Fibroblast of mammary gland (primary cell): ENCODE measurements at regions not wholly inside any gene's neighbourhood (a gene's known extent, or its start where the extent isn't known, plus 50 kb on each side); places are given as distances from the start of the nearest gene placed in this dataset.

Experiments used
- DNase-seq: peaks from one replicate; pipeline ENCODE4 v3.0.0-alpha.2; 2010; ENCODE audit warnings: low read depth
- H3K4me3 ChIP-seq: 2 replicates; pipeline ENCODE4 v1.5.1; 2011; ENCODE audit warnings: low read depth, mild to moderate bottlenecking, low read length, moderate library complexity; ENCODE audit not compliant: control insufficient read depth
- TF ChIP-seq, protein P1 (sequence below): conservative IDR thresholded peaks from 2 replicates; pipeline ENCODE4 v1.5.1; 2011; ENCODE audit warnings: low read depth, low read length, inconsistent platforms; ENCODE audit not compliant: control insufficient read depth, insufficient read depth

DNA sequence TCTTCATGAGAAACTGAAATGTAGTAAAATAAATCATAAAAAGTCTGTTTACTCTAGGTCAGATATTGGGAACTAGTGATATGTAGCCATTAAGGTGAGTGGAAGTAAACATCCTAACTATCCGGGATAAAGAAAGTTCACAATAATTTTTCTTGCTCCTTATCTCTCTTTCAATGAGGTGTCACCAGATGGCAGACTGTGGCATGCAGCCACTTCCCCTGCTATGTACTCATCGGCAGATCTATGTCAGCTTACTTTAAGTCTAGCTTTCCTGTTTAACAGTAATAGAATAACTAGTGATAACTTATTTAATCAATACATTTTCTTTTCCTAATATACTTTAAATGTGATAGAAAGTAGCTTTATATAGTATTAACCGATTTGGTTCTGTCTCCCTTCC lies 181.9 kb downstream of the NDFIP2 start:
- TF ChIP-seq, protein P1, sequence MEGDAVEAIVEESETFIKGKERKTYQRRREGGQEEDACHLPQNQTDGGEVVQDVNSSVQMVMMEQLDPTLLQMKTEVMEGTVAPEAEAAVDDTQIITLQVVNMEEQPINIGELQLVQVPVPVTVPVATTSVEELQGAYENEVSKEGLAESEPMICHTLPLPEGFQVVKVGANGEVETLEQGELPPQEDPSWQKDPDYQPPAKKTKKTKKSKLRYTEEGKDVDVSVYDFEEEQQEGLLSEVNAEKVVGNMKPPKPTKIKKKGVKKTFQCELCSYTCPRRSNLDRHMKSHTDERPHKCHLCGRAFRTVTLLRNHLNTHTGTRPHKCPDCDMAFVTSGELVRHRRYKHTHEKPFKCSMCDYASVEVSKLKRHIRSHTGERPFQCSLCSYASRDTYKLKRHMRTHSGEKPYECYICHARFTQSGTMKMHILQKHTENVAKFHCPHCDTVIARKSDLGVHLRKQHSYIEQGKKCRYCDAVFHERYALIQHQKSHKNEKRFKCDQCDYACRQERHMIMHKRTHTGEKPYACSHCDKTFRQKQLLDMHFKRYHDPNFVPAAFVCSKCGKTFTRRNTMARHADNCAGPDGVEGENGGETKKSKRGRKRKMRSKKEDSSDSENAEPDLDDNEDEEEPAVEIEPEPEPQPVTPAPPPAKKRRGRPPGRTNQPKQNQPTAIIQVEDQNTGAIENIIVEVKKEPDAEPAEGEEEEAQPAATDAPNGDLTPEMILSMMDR: no peak

DNA sequence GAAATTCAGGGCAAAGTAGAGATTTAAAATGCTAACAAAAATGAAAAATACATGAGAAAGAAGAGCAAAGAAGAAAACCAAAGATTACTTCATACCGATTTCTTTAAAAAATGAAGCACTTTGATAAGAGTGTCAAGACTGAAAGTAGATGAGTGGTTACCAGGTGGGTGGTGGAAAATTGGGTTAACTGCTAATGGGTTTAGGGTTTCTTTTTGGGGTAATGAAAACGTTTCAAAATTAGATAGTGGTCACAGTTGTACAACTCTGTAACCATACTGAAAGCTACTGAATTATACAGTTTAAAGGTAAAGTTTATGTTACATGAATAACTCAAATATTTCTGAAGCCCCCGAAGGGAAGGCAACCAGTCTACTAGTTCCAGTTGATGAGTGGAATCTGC lies 179.4 kb downstream of the NDFIP2 start:
- DNase-seq: no peak
- no peak overlapping the region for H3K4me3 ChIP-seq
- TF ChIP-seq, protein P1: no peak

More for the DNA sequence above, 181.9 kb downstream of the NDFIP2 start:
- no peak for DNase-seq
- H3K4me3 ChIP-seq: no peak overlapping the region

DNA sequence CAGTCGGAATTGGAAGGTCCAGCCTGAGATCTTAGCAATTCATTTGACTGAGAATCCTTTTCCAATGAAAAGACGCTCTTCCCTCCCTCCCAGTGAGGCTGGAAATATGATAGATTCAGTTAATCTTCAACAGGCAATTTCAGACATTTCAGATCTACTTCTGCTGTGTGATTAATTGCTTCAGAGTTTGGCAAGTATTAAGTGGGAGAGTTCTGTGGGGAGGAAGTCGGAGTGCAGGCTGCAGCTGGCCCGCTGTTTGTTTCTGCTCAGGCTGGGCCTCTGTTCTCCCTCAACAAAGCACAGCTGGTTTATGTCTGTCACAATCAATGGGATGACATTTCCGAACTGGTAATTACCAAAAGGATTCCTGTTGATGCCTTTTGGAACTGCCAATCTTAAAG lies 178.2 kb downstream of the NDFIP2 start:
- DNase-seq: peak; percentile 36
- TF ChIP-seq, protein P1: no peak
- H3K4me3 ChIP-seq: no peak overlapping the region

DNA sequence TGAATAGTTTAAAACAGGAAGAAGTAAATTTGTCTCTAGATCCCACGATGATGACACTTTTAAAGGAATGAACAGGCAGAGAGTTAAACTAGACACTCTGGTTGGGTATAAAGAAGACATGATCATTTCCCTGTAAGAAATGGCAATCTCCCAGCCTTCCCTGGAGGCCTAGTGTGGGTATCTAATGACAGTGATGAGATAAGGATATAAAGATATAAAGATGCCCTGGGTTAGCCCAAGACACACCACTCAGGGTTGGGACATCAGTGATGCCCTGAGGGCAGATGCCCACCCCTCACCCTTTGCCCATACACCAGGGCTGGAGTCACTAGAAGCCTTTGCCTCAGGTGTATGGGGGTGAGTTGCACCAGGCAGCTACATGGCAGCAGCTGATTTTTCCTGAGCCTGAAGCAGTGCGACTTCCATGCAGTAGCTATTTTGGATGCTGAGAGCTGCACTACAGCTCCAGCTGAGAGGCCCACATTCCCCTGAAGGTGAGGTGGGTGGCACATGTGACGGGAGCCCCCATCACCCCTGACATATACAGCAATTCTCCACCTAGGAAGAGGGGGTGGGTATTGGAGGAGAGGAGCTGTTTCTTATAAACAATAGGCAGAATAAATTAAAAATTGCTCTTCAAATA lies 177.5 kb downstream of the NDFIP2 start:
- no peak overlapping the region for H3K4me3 ChIP-seq
- TF ChIP-seq, protein P1: no peak
- no peak for DNase-seq

DNA sequence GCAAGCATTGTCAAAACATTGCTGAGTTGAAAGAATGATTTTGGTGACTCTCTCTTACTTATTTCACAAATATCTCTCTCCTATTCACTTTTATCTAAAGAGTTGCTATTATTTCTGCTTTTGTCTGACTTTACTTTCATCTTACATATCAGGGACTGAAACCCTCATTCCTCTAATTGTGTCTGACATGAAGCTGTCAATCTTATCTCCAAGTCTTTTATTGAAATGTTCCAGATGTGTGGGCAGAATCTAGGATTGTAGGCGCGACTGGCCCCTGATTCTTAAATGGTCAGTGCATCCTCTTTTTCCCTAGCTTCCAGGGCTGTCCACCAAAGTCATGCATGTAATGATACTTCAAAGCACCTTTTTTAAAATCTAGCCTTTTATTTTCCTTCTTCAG lies 174.6 kb downstream of the NDFIP2 start:
- TF ChIP-seq, protein P1: no peak
- H3K4me3 ChIP-seq: no peak overlapping the region
- DNase-seq: no peak

DNA sequence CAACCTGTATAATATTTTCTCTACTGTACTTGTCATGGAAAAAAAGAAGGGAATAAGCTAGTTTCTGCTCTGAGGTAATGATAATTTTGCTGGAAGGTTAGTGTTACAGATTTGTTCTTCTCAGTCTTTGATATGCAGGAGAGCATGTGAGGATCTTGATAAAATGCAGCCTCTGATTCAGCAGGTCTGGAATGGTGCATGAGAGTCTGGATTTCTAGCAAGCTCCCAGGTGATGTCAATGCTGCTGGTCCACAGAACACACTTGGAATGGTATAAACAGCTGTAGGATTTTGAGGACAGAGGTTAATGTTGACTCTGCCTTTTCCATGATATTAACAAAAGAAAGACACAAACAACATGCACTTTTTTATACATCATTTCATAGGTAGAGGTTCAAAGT lies 173.6 kb downstream of the NDFIP2 start:
- no peak overlapping the region for H3K4me3 ChIP-seq
- DNase-seq: no peak

More for the DNA sequence above, 173.6 kb downstream of the NDFIP2 start:
- TF ChIP-seq, protein P1: no peak
